NCI-H1694 treated with DMSO at 0.1 percent for 48 hours (cell line): ENCODE measurements at regions not wholly inside any gene's neighbourhood (a gene's known extent, or its start where the extent isn't known, plus 50 kb on each side); places are given as distances from the start of the nearest gene placed in this dataset.
"Not testable (repeated sequence)": the region's sequence is repeated elsewhere in the genome, so short reads cannot be mapped to it uniquely, and the experiment has no call there.

Experiments used
- DNase-seq: peaks from one replicate; lab custom pipeline; 2025; lab: John Stamatoyannopoulos, UW

GRCh38 chr1:96074422-96074821, 647.2 kb upstream of the PTBP2 start:
- DNase-seq = no peak

- no peak for DNase-seq
Observed at GRCh38 chr1:96074876-96075577, 646.6 kb upstream of the PTBP2 start.

DNA sequence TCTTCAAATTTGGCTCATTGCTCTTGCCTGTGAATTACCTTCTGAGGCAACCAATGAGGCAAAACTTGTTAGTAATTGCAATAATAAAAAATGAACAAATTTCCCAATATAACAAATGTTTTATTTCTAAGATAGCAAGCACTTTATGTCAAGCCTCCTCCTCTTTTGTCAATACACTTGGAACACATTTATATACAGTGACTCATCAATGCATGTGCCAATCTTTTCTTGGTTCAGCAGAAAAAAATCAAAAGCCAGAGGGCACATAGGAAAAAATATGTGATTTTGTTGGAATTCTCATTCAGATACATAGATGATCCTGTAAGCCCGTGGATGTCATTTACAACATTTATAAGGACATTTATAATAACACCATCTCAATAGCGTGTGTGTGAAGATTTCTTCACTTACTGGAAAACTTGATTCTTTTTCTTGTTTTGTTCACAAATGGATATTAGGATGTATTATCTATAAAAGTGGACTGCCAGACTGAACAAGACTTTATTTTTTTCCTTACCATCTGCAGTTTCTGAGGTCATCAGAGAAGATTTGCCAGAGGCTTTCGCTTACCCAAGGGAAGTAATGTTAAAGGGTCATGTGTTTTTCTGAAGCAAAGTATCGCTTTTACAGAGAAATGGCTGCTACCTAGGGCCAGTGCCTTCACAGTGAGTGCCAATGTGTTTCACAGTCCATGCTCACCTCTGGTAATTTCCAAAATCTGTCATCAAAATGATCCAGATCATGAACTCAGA, 645.7 kb upstream of the PTBP2 start:
- DNase-seq = no peak

- DNase-seq = no peak
Observed at GRCh38 chr1:96076589-96076988, 645.0 kb upstream of the PTBP2 start.

GRCh38 chr1:96079581-96079980, 642.0 kb upstream of the PTBP2 start:
- DNase-seq = no peak

DNA sequence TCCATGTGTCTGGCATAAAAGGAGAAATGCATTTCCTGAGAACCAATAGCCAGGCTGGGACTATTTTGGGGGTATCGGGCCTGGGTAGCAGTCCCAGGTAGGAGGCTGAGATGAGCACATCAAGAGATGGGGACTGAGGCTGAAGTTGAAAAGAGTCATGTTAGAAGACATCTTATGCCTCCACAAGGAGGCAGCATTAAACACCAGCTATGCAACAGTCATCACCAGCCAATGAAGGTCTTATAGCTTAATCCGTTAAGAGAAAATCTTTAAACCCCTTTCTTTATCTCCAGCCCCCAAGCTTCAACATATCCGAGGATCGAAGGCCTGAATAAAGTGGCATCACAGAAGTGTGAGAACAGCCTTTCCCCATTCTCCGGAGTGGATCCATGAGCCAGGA, 640.7 kb upstream of the PTBP2 start:
- DNase-seq = no peak

GRCh38 chr1:96087719-96088118, 633.9 kb upstream of the PTBP2 start:
- DNase-seq = no peak

GRCh38 chr1:96090134-96090533, 631.5 kb upstream of the PTBP2 start:
- no peak for DNase-seq

DNA sequence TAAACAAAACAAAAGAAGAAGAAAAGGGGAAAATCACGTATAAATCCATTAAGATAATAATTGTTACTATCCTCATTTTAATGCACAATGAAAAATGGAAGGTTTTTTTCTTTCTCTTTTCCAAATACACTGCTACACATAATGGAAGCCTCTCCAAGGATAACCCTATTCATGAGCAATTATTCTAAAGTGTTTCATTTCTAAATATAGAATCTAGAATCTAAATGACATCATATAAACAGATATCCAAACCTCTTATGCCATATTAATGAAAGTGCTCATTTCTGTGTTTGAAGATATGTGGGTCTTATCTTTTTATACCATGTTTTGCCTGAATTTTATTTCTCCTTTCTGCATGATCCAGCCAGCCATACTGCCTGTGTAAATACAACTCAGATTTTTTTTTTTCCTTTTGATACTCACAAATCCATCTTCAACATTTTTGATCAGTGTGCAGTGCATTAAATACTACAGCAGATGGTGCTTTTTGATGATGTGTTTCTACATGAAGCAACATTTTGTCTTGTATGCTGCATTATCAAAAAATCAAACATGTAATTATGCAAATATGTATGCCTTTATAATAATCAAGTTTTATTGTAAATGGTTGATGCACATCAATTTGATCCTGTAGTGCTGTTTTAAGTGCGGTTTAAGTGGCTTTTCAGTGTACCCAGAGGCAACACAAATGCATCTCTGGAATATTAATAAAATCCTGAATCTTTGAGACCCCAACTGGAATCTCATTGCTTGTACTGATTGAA, 625.6 kb upstream of the PTBP2 start:
- DNase-seq = no peak

- DNase-seq = peak; percentile 29
Observed at GRCh38 chr1:96096613-96097321, 624.8 kb upstream of the PTBP2 start.

- DNase-seq = no peak
Observed at GRCh38 chr1:96104506-96104905, 617.1 kb upstream of the PTBP2 start.

GRCh38 chr1:96104906-96105305, 616.7 kb upstream of the PTBP2 start:
- DNase-seq = no peak

GRCh38 chr1:96116731-96117130, 604.9 kb upstream of the PTBP2 start:
- DNase-seq = no peak

- DNase-seq = no peak
Observed at GRCh38 chr1:96130432-96130831, 591.2 kb upstream of the PTBP2 start.

DNA sequence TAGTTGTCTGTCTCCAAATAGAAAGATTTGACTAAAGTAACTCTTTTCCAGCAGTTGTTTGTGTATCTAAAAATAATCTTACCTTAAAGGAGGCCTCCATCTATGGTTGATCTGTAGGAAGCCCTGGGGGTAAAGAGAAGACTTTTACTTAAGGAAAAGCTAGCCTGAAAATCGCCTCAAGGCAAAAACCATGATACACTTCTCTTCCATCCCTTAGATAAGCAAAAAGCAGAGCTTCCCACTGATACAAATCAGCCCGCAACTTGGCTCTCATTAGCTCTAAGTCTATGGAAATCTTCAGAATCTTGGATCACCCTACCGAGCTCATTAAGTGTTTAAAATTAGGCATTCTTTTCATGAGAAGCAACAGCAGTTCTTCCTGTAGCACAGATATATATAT, 576.9 kb upstream of the PTBP2 start:
- DNase-seq = no peak

GRCh38 chr1:96145492-96145891, 576.1 kb upstream of the PTBP2 start:
- DNase-seq = no peak

GRCh38 chr1:96152957-96153356, 568.6 kb upstream of the PTBP2 start:
- not testable (repeated sequence) for DNase-seq

DNA sequence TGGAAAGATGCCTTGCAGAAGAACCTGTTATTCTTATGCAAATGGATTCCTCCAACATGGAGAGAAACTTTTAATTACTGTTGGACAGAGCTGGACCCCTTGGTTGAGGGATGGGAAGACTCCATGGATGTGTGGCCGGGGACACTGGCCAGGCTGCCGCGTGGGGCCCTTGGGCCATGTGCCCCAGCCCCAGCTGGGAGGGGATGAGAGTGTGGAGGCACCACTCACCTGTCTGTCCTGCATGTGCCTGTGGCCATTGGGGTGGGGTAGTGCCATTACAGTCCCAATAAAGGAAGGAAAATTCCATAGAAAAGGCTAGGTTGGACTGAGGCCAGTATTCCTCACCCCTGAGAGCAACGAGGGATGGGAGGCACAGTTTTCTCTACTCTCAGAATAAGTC, 564.5 kb upstream of the PTBP2 start:
- DNase-seq = no peak

DNA sequence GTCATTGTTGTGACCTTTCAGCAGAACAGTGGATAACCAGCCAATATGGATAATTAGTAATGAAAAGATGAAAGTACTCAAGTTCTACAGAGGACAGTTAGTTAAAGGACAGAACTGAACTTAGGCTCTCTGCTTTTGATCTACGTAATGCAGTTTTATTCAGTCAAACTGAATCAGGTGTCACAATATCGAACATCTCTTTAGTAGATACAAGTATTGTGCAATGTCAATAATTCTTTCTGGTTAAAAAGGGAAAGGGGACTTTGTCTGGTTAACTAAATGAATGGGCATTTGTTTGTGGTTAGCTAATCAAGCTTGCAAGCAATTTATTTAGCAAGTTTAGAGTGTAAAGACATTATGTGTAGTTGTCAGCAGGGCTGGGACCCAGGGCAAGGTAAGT, 562.2 kb upstream of the PTBP2 start:
- no peak for DNase-seq

DNA sequence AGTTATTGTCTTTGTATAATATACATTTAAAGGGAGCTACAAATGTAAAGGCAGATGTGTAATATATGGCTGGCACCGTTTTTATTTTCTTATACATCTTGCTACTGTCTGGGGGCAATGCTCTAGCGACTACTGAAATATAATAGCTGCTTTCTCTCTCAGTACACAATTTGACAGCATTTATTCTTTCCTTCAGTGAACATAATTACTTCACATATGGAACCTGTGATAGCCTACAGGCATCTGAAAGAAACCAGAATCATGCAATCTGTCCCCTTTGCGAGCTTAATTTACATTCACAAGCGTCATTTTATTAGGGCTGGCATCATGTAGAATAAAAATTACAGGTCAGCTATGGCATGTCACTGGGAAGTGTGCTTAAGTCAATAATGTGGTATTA, 557.5 kb upstream of the PTBP2 start:
- DNase-seq = peak; percentile 18

DNA sequence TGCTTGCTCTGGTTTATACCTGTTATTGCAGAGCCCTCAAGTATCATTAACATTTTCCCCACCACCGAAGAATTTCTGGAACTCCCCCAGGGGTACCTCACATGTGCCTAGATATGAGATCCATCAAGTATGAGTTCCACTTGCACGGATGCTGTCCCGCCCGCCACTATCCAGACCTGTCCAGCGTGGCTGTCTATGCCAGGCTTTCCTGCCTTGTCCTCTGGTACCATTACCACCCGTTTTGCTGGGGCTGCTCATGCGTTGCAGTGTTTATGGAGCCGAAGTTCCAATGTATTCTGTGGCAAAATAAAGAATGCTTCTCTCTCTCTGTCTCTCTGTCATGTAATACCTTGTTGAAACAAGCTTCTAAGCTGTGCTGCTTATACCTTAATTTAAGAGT, 543.5 kb upstream of the PTBP2 start:
- DNase-seq = no peak

DNA sequence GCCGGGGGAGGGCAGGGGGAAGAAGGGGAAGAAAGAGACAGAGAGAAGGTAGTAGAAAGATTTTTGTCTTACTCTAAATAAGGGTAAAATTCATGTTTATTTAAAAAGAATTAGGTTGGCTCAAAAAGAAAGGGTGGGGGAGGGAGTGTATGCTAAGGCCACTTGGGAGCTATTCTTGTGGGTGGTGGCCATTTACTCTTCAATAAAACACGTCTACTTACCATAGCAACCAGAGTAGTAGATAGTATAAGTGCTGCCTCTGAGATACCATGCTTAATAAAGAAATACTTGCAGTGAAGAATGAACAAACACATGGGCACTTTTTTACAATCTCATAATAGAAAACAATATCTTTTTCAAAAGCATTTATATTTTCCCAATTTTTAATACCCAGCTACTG, 538.1 kb upstream of the PTBP2 start:
- no peak for DNase-seq
